ENCODE measurements at regions not wholly inside any gene's neighbourhood (a gene's known extent, or its start where the extent isn't known, plus 50 kb on each side); places are given as distances from the start of the nearest gene placed in this dataset.

GRCh38 chr14:27387463-27387862 lies 789.6 kb upstream of the NOVA1 start:
- H3K4me3 ChIP-seq (ENCODE audit: low read depth, low read length), result no peak overlapping the region
- intact Hi-C loops (cut with micrococcal nuclease; ENCODE audit: unreplicated experiment), result no loop called here
- no peak for DNase-seq
- H3K27me3 Mint-ChIP-seq (ENCODE audit: insufficient read depth, unreplicated experiment), result no peaks in the 10 kb centered on the region
- no peak overlapping the region for H3K27ac Mint-ChIP-seq (ENCODE audit: unreplicated experiment)
- H3K4me1 ChIP-seq, result no peaks in the 10 kb centered on the region
- H3K9me3 Mint-ChIP-seq (ENCODE audit: unreplicated experiment), result no peaks in the 10 kb centered on the region
- H3K4me1 Mint-ChIP-seq (ENCODE audit: low read depth, unreplicated experiment), result no peaks in the 10 kb centered on the region
- CTCF ChIA-PET, result no interaction called here
- TF ChIP-seq CTCF (IDR thresholded peaks at IDR 0.05; ENCODE audit: insufficient read depth in 1 of 2, low read depth in 1 of 2, low read length in 1 of 2, severe bottlenecking in 1 of 2, unreplicated experiment in 1 of 2), result no peak
- H3K4me3 Mint-ChIP-seq (ENCODE audit: unreplicated experiment), result no peak overlapping the region
- no peaks in the 10 kb centered on the region for H3K36me3 ChIP-seq (ENCODE audit: control insufficient read depth, insufficient read depth, low read length)
- no peaks in the 10 kb centered on the region for H3K27me3 ChIP-seq (replicated peaks; ENCODE audit: control insufficient read depth, insufficient read depth, low read length)
- H3K9me3 ChIP-seq, result no peaks in the 10 kb centered on the region
- BruUV-seq (replicated peaks), result no TSS peak
- POLR2A ChIA-PET, result no interaction called here
- no peaks in the 10 kb centered on the region for H3K36me3 Mint-ChIP-seq (ENCODE audit: insufficient read depth, unreplicated experiment)

DNA sequence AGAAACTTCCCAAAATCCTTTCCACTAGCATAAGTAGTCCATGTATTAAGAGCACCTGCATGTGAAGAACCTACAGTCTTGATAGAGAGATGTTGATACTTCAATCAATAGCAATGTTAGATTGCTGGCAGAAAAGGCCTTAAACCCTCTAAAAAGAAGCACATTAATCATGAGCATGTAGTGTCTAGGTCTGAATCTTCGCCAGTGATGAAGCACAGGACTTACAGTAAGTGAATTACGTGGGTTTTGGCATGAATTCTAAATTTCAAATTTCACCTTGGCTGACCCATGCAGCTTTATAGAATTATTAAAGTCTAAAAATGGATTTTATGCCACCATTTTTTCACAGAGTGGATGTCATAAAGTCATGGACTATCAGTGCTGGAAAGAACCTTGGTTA lies 791.6 kb upstream of the NOVA1 start:
- Histone ChIP-seq H3K27me3 (replicated peaks; ENCODE audit: control insufficient read depth, insufficient read depth, low read length) (no peaks in the 10 kb centered on the region), H3K4me3 (ENCODE audit: low read depth, low read length) (no peak overlapping the region), H3K4me1 (no peaks in the 10 kb centered on the region), H3K9me3 (no peaks in the 10 kb centered on the region), H3K36me3 (ENCODE audit: control insufficient read depth, insufficient read depth, low read length) (no peaks in the 10 kb centered on the region)
- CTCF ChIA-PET, result no interaction called here
- BruUV-seq (replicated peaks), result no TSS peak
- DNase-seq, result no peak
- Mint-ChIP-seq H3K36me3 (ENCODE audit: insufficient read depth, unreplicated experiment) (no peaks in the 10 kb centered on the region), H3K27me3 (ENCODE audit: insufficient read depth, unreplicated experiment) (no peaks in the 10 kb centered on the region), H3K4me1 (ENCODE audit: low read depth, unreplicated experiment) (no peaks in the 10 kb centered on the region), H3K27ac (ENCODE audit: unreplicated experiment) (no peak overlapping the region), H3K9me3 (ENCODE audit: unreplicated experiment) (no peaks in the 10 kb centered on the region), H3K4me3 (ENCODE audit: unreplicated experiment) (no peak overlapping the region)
- no peak for TF ChIP-seq CTCF (IDR thresholded peaks at IDR 0.05; ENCODE audit: insufficient read depth in 1 of 2, low read depth in 1 of 2, low read length in 1 of 2, severe bottlenecking in 1 of 2, unreplicated experiment in 1 of 2)
- intact Hi-C loops (cut with micrococcal nuclease; ENCODE audit: unreplicated experiment), result no loop called here
- POLR2A ChIA-PET, result no interaction called here

DNA sequence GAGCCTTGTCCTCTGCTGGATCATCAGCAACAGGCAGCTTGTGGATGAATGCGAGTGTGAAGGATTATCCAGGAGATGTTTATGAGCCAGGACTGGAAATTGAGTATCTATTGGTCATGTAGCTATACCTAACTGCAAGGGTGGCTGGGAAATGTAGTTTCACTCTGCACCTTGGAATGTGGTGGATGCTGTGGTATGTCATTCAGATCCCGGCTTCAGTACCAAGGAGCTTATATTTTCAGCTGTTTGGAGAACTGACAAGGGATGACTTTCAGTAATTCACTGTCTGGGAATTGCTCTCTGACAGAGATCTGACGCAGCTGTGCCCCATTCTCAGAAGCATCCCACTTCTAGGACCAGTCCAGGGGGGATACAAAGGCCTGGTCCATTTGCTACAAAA lies 792.3 kb upstream of the NOVA1 start:
- ChIA-PET CTCF (no interaction called here), POLR2A (no interaction called here)
- H3K4me1 Mint-ChIP-seq (ENCODE audit: low read depth, unreplicated experiment), result no peaks in the 10 kb centered on the region
- Histone ChIP-seq H3K27me3 (replicated peaks; ENCODE audit: control insufficient read depth, insufficient read depth, low read length) (no peaks in the 10 kb centered on the region), H3K36me3 (ENCODE audit: control insufficient read depth, insufficient read depth, low read length) (no peaks in the 10 kb centered on the region), H3K9me3 (no peaks in the 10 kb centered on the region), H3K4me1 (no peaks in the 10 kb centered on the region), H3K4me3 (ENCODE audit: low read depth, low read length) (no peak overlapping the region)
- H3K4me3 Mint-ChIP-seq (ENCODE audit: unreplicated experiment), result no peak overlapping the region
- intact Hi-C loops (cut with micrococcal nuclease; ENCODE audit: unreplicated experiment), result no loop called here
- no peak overlapping the region for H3K27ac Mint-ChIP-seq (ENCODE audit: unreplicated experiment)
- no peak for DNase-seq
- H3K9me3 Mint-ChIP-seq (ENCODE audit: unreplicated experiment), result no peaks in the 10 kb centered on the region
- H3K36me3 Mint-ChIP-seq (ENCODE audit: insufficient read depth, unreplicated experiment), result no peaks in the 10 kb centered on the region
- H3K27me3 Mint-ChIP-seq (ENCODE audit: insufficient read depth, unreplicated experiment), result no peaks in the 10 kb centered on the region
- no peak for TF ChIP-seq CTCF (IDR thresholded peaks at IDR 0.05; ENCODE audit: insufficient read depth in 1 of 2, low read depth in 1 of 2, low read length in 1 of 2, severe bottlenecking in 1 of 2, unreplicated experiment in 1 of 2)
- BruUV-seq (replicated peaks), result no TSS peak

All from Caco-2 (cell line).